ENCODE measurements at regions not wholly inside any gene's neighbourhood (a gene's known extent, or its start where the extent isn't known, plus 50 kb on each side); places are given as distances from the start of the nearest gene placed in this dataset.

DNA sequence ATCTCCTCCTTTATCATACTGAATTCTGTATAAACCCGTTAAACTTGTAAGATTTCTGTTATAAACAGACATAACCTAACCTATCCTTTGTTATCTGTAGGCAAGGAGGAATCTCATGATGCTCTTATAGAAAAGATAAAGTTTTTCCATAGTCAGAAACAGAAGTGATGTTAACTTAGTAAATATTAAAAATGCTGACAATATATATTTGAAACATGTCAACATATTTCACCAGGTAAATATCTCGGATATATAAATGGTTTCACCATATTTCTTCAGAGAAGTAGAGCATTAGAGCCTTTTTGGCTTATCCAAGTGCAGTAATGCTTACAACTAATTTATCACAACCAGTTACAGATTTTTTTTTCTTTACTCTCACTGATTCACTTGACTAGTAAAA lies 625.9 kb downstream of the PDHA2 start:
- TF ChIP-seq YY1 (IDR thresholded peaks at IDR 0.05; ENCODE audit: insufficient read depth, insufficient read length) (no peak), SUZ12 (IDR thresholded peaks at IDR 0.05; ENCODE audit: extremely low read depth, insufficient read depth, insufficient read length) (no peak)
